ENCODE measurements at regions not wholly inside any gene's neighbourhood (a gene's known extent, or its start where the extent isn't known, plus 50 kb on each side); places are given as distances from the start of the nearest gene placed in this dataset.

DNA sequence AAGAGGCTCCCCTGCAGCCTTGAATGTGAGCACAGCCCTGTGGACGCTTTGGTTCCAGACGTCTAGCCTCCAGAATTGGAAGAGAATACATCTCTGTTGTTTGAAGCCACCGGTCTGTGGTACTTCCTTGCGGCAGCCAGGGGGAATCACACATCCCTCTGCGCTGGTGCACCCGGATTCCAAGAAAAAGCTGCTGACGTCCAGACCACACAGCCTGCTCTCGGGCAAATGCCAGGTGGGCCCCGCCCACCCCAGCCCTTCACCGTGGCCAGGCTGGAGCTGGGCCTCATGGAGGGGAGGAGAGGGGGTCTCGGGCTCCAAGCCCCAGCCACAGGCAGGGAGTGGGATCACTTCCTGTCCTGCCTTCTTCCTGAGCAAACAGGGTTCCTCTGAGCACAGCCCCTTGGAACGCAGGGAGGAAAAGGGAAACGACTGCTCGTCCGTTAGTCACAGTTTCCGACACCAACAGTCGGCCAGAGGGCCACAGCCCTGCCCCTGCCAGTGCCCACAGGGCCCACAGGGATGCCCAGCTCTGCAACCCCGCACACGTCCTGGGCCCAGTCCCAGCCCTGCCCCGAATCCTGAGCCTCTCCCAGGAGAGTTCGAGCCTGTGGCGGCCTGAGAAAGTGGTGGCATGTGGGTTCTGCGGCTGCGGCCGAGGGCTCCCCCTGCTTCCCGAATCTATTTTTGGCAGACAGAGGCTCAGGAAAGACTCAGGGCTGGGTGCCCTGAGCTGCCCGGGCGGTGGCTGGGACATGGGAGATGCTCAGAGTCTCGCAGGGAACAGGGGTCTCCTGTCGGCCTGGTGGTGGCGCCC, 85.3 kb downstream of the RFLNA start:
- no peak overlapping the region for H3K4me2 ChIP-seq (ENCODE audit: low read length)
- H3K27me3 ChIP-seq (ENCODE audit: control insufficient read depth, low read length), result no peaks in the 10 kb centered on the region
- no peaks in the 10 kb centered on the region for H3F3A ChIP-seq (ENCODE audit: control insufficient read depth, insufficient read depth)
- no peaks in the 10 kb centered on the region for H3K4me1 ChIP-seq (ENCODE audit: control insufficient read depth, low read length)
- peaks cover 3% of the 10 kb centered on the region; the same call in 1 of the 2 replicates for H3K36me3 ChIP-seq (ENCODE audit: control insufficient read depth, low read length)
- H4K20me1 ChIP-seq (ENCODE audit: control insufficient read depth, insufficient read depth, low read depth, low read length), result no peaks in the 10 kb centered on the region
- TF ChIP-seq EZH2phosphoT487 (IDR thresholded peaks at IDR 0.05; ENCODE audit: borderline replicate concordance, low read length), result no peak
- TF ChIP-seq, protein P1, sequence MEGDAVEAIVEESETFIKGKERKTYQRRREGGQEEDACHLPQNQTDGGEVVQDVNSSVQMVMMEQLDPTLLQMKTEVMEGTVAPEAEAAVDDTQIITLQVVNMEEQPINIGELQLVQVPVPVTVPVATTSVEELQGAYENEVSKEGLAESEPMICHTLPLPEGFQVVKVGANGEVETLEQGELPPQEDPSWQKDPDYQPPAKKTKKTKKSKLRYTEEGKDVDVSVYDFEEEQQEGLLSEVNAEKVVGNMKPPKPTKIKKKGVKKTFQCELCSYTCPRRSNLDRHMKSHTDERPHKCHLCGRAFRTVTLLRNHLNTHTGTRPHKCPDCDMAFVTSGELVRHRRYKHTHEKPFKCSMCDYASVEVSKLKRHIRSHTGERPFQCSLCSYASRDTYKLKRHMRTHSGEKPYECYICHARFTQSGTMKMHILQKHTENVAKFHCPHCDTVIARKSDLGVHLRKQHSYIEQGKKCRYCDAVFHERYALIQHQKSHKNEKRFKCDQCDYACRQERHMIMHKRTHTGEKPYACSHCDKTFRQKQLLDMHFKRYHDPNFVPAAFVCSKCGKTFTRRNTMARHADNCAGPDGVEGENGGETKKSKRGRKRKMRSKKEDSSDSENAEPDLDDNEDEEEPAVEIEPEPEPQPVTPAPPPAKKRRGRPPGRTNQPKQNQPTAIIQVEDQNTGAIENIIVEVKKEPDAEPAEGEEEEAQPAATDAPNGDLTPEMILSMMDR (IDR thresholded peaks at IDR 0.05; ENCODE audit: low read depth, low read length, poor library complexity, severe bottlenecking), result no peak
- no peaks in the 10 kb centered on the region for H3K9me2 ChIP-seq (replicated peaks; ENCODE audit: control insufficient read depth, low read length)
- H3K27ac ChIP-seq (ENCODE audit: low read depth, low read length), result no peak overlapping the region
- H3K9me3 ChIP-seq (ENCODE audit: control insufficient read depth, insufficient read depth, low read length), result no peaks in the 10 kb centered on the region
- H3K4me3 ChIP-seq (ENCODE audit: low read length), result no peak overlapping the region
- no peaks in the 10 kb centered on the region for H3K79me2 ChIP-seq (ENCODE audit: control insufficient read depth, low read length)

GRCh38 chr12:124379379-124379937, 84.6 kb downstream of the RFLNA start:
- Histone ChIP-seq H3K27ac (ENCODE audit: low read depth, low read length) (no peak overlapping the region), H3F3A (ENCODE audit: control insufficient read depth, insufficient read depth) (no peaks in the 10 kb centered on the region), H3K36me3 (ENCODE audit: control insufficient read depth, low read length) (no peaks in the 10 kb centered on the region; the same call in 1 of the 2 replicates)

GRCh38 chr12:124378926-124379325, 84.0 kb downstream of the RFLNA start:
- no peaks in the 10 kb centered on the region for H3K9me3 ChIP-seq (ENCODE audit: control insufficient read depth, insufficient read depth, low read length)
- no peaks in the 10 kb centered on the region for H3K27me3 ChIP-seq (ENCODE audit: control insufficient read depth, low read length)
- H3K27ac ChIP-seq (ENCODE audit: low read depth, low read length), result no peak overlapping the region
- H3F3A ChIP-seq (ENCODE audit: control insufficient read depth, insufficient read depth), result no peaks in the 10 kb centered on the region
- TF ChIP-seq, protein P1 (IDR thresholded peaks at IDR 0.05; ENCODE audit: low read depth, low read length, poor library complexity, severe bottlenecking), result no peak
- no peak for TF ChIP-seq EZH2phosphoT487 (IDR thresholded peaks at IDR 0.05; ENCODE audit: borderline replicate concordance, low read length)
- H3K4me1 ChIP-seq (ENCODE audit: control insufficient read depth, low read length), result no peaks in the 10 kb centered on the region
- H4K20me1 ChIP-seq (ENCODE audit: control insufficient read depth, insufficient read depth, low read depth, low read length), result no peaks in the 10 kb centered on the region
- no peaks in the 10 kb centered on the region for H3K9me2 ChIP-seq (replicated peaks; ENCODE audit: control insufficient read depth, low read length)
- no peak overlapping the region for H3K4me2 ChIP-seq (ENCODE audit: low read length)
- no peaks in the 10 kb centered on the region; the same call in 1 of the 2 replicates for H3K36me3 ChIP-seq (ENCODE audit: control insufficient read depth, low read length)
- H3K4me3 ChIP-seq (ENCODE audit: low read length), result no peak overlapping the region
- H3K79me2 ChIP-seq (ENCODE audit: control insufficient read depth, low read length), result no peaks in the 10 kb centered on the region

More at GRCh38 chr12:124379379-124379937, 84.6 kb downstream of the RFLNA start:
- Histone ChIP-seq H3K9me2 (replicated peaks; ENCODE audit: control insufficient read depth, low read length) (no peaks in the 10 kb centered on the region), H3K9me3 (ENCODE audit: control insufficient read depth, insufficient read depth, low read length) (no peaks in the 10 kb centered on the region), H4K20me1 (ENCODE audit: control insufficient read depth, insufficient read depth, low read depth, low read length) (no peaks in the 10 kb centered on the region), H3K79me2 (ENCODE audit: control insufficient read depth, low read length) (no peaks in the 10 kb centered on the region), H3K4me2 (ENCODE audit: low read length) (no peak overlapping the region), H3K4me1 (ENCODE audit: control insufficient read depth, low read length) (no peaks in the 10 kb centered on the region), H3K4me3 (ENCODE audit: low read length) (no peak overlapping the region), H3K27me3 (ENCODE audit: control insufficient read depth, low read length) (no peaks in the 10 kb centered on the region)
- no peak for TF ChIP-seq EZH2phosphoT487 (IDR thresholded peaks at IDR 0.05; ENCODE audit: borderline replicate concordance, low read length)
- TF ChIP-seq, protein P1 (IDR thresholded peaks at IDR 0.05; ENCODE audit: low read depth, low read length, poor library complexity, severe bottlenecking), result no peak
